Hepatocyte (in vitro differentiated cells): ENCODE measurements at regions not wholly inside any gene's neighbourhood (a gene's known extent, or its start where the extent isn't known, plus 50 kb on each side); places are given as distances from the start of the nearest gene placed in this dataset.

Source experiments
- DNase-seq: peaks from one replicate; pipeline ENCODE4 v3.0.0-alpha.2; 2016; ENCODE audit warnings: low spot score
- H2AFZ ChIP-seq: fragments of 200-600 bp; sonication (generic); 2 replicates; pipeline ENCODE4 v1.6.0; 2016; ENCODE audit warnings: antibody characterized with exemption, mild to moderate bottlenecking
- H3K27ac ChIP-seq: fragments of 200-600 bp; sonication (generic); 2 replicates; pipeline ENCODE4 v1.5.1; 2016; ENCODE audit warnings: mild to moderate bottlenecking
- H3K27me3 ChIP-seq: fragments of 200-600 bp; sonication (generic); 2 replicates; pipeline ENCODE4 v1.6.1; 2016
- H3K36me3 ChIP-seq: fragments of 200-600 bp; sonication (generic); replicated peaks from 2 replicates; pipeline ENCODE4 v1.5.1; 2016; ENCODE audit warnings: low read depth; ENCODE audit not compliant: insufficient read depth
- H3K4me1 ChIP-seq: fragments of 200-600 bp; sonication (generic); 2 replicates; pipeline ENCODE4 v1.5.1; 2016; ENCODE audit warnings: mild to moderate bottlenecking, moderate library complexity; ENCODE audit not compliant: insufficient read depth
- H3K4me2 ChIP-seq: fragments of 200-600 bp; sonication (generic); 2 replicates; pipeline ENCODE4 v1.6.0; 2016
- H3K4me3 ChIP-seq: fragments of 200-600 bp; sonication (generic); 2 replicates; pipeline ENCODE4 v1.5.1; 2016; ENCODE audit warnings: mild to moderate bottlenecking
- H3K79me2 ChIP-seq: fragments of 200-600 bp; sonication (generic); 2 replicates; pipeline ENCODE4 v1.6.0; 2017; ENCODE audit warnings: mild to moderate bottlenecking
- H3K9me2 ChIP-seq: fragments of 200-600 bp; sonication (generic); replicated peaks from 2 replicates; pipeline ENCODE4 v1.6.0; 2017; ENCODE audit warnings: mild to moderate bottlenecking; ENCODE audit not compliant: insufficient read depth
- H3K9me3 ChIP-seq: fragments of 200-600 bp; sonication (generic); 2 replicates; pipeline ENCODE4 v1.5.1; 2016; ENCODE audit warnings: low read depth, mild to moderate bottlenecking
- H4K20me1 ChIP-seq: fragments of 200-600 bp; sonication (generic); 2 replicates; pipeline ENCODE4 v1.6.0; 2016; ENCODE audit warnings: mild to moderate bottlenecking; ENCODE audit not compliant: insufficient read depth, poor library complexity, severe bottlenecking
- CTCF ChIP-seq: fragments of 200-600 bp; sonication (generic); IDR thresholded peaks from 2 replicates; pipeline ENCODE4 v1.5.1; 2016; ENCODE audit warnings: antibody characterized with exemption, mild to moderate bottlenecking; ENCODE audit not compliant: poor library complexity
- EZH2 ChIP-seq: fragments of 200-600 bp; sonication (generic); IDR thresholded peaks from 2 replicates; pipeline ENCODE4 v1.6.1; 2016; ENCODE audit warnings: antibody characterized with exemption, mild to moderate bottlenecking, borderline replicate concordance
- EZH2phosphoT487 ChIP-seq: fragments of 200-600 bp; sonication (generic); IDR thresholded peaks from one replicate; pipeline ENCODE4 v1.6.1; 2018; ENCODE audit warnings: antibody characterized with exemption, mild to moderate bottlenecking, low read depth, moderate library complexity; ENCODE audit not compliant: unreplicated experiment, severe bottlenecking
- WGBS: methylation state at CpG from one replicate; pipeline ENCODE4 v1.1.6; 2016; ENCODE audit warnings: low lambda C conversion rate; ENCODE audit errors: missing lambda C conversion rate; 5-methylcytosine and 5-hydroxymethylcytosine counted together

- no peak for TF ChIP-seq EZH2phosphoT487
- TF ChIP-seq CTCF = no peak
- TF ChIP-seq EZH2 = no peak
- Histone ChIP-seq H2AFZ (no peak overlapping the region), H4K20me1 (no peaks in the 10 kb centered on the region), H3K4me3 (no peak overlapping the region), H3K79me2 (no peaks in the 10 kb centered on the region), H3K9me3 (no peaks in the 10 kb centered on the region), H3K27ac (no peak overlapping the region), H3K27me3 (no peaks in the 10 kb centered on the region), H3K4me2 (no peak overlapping the region), H3K9me2 (no peaks in the 10 kb centered on the region), H3K4me1 (no peaks in the 10 kb centered on the region), H3K36me3 (no peaks in the 10 kb centered on the region)
- 88% methylated on average over 7 of the region's 7 CpGs for WGBS
- no peak for DNase-seq
Measured at GRCh38 chr1:53405737-53406136, 53.5 kb upstream of the DMRTB1 start.

GRCh38 chr1:53406551-53407235, 52.5 kb upstream of the DMRTB1 start:
- no peaks in the 10 kb centered on the region for H3K36me3 ChIP-seq
- H4K20me1 ChIP-seq = no peaks in the 10 kb centered on the region
- no peaks in the 10 kb centered on the region for H3K27me3 ChIP-seq
- H3K9me2 ChIP-seq = no peaks in the 10 kb centered on the region
- no peak for DNase-seq
- no peak overlapping the region for H3K4me2 ChIP-seq
- no peak overlapping the region for H3K4me3 ChIP-seq
- TF ChIP-seq CTCF (no peak), EZH2phosphoT487 (no peak), EZH2 (no peak)
- no peaks in the 10 kb centered on the region for H3K79me2 ChIP-seq
- H2AFZ ChIP-seq = no peak overlapping the region
- no peaks in the 10 kb centered on the region for H3K9me3 ChIP-seq
- H3K27ac ChIP-seq = no peak overlapping the region
- 84% methylated on average over 4 of the region's 4 CpGs for whole genome bisulfite sequencing
- H3K4me1 ChIP-seq = no peaks in the 10 kb centered on the region

- H3K4me1 ChIP-seq = peaks cover 3% of the 10 kb centered on the region
- no peak overlapping the region for H3K4me2 ChIP-seq
- TF ChIP-seq EZH2 = no peak
- TF ChIP-seq CTCF = no peak
- TF ChIP-seq EZH2phosphoT487 = no peak
- 94% methylated on average over 5 of the region's 6 CpGs for WGBS
- H3K4me3 ChIP-seq = no peak overlapping the region
- no peaks in the 10 kb centered on the region for H3K79me2 ChIP-seq
- H3K9me2 ChIP-seq = no peaks in the 10 kb centered on the region
- H3K27ac ChIP-seq = no peak overlapping the region
- H4K20me1 ChIP-seq = no peaks in the 10 kb centered on the region
- no peak overlapping the region for H2AFZ ChIP-seq
- no peaks in the 10 kb centered on the region for H3K9me3 ChIP-seq
- DNase-seq = no peak
- H3K27me3 ChIP-seq = no peaks in the 10 kb centered on the region
- no peaks in the 10 kb centered on the region for H3K36me3 ChIP-seq
Measured at GRCh38 chr1:53408013-53408754, 51.0 kb upstream of the DMRTB1 start.
